Loucy (cell line): ENCODE measurements at regions not wholly inside any gene's neighbourhood (a gene's known extent, or its start where the extent isn't known, plus 50 kb on each side); places are given as distances from the start of the nearest gene placed in this dataset.
"Not testable (repeated sequence)": the region's sequence is repeated elsewhere in the genome, so short reads cannot be mapped to it uniquely, and the experiment has no call there.

ENCODE experiments used
- H2AFZ ChIP-seq: fragments of 200-600 bp; sonication (generic); 2 replicates; pipeline ENCODE4 v1.6.0; 2016; ENCODE audit warnings: antibody characterized with exemption, mild to moderate bottlenecking, low read length, moderate library complexity
- H3F3A ChIP-seq: fragments of 200-600 bp; 2 replicates; pipeline ENCODE4 v1.6.0; 2016; ENCODE audit warnings: antibody characterized with exemption, low read depth, mild to moderate bottlenecking
- H3K27me3 ChIP-seq: fragments of 200-600 bp; sonication (generic); 2 replicates; pipeline ENCODE4 v1.6.1; 2014; ENCODE audit warnings: low read length, mild to moderate bottlenecking; ENCODE audit not compliant: insufficient read depth, poor library complexity, severe bottlenecking
- H3K36me3 ChIP-seq: fragments of 200-600 bp; sonication (generic); 2 replicates; pipeline ENCODE4 v1.6.1; 2016; ENCODE audit warnings: low read length; ENCODE audit not compliant: insufficient read depth
- H3K4me1 ChIP-seq: fragments of 200-600 bp; sonication (generic); 2 replicates; pipeline ENCODE4 v1.5.1; 2014; ENCODE audit warnings: low read length, mild to moderate bottlenecking; ENCODE audit not compliant: insufficient read depth, poor library complexity, severe bottlenecking
- H3K4me2 ChIP-seq: fragments of 200-600 bp; sonication (generic); 2 replicates; pipeline ENCODE4 v1.6.0; 2014; ENCODE audit warnings: antibody characterized with exemption, low read length, low read depth, mild to moderate bottlenecking; ENCODE audit not compliant: poor library complexity, severe bottlenecking
- H3K4me3 ChIP-seq: fragments of 200-600 bp; sonication (generic); 2 replicates; pipeline ENCODE4 v1.5.1; 2014; ENCODE audit warnings: low read length, mild to moderate bottlenecking, mixed read lengths; ENCODE audit not compliant: poor library complexity, severe bottlenecking
- H3K79me2 ChIP-seq: fragments of 200-600 bp; sonication (generic); 2 replicates; pipeline ENCODE4 v1.6.1; 2014; ENCODE audit warnings: low read length; ENCODE audit not compliant: insufficient read depth
- H3K9ac ChIP-seq: fragments of 200-600 bp; sonication (generic); 2 replicates; pipeline ENCODE4 v1.6.0; 2014; ENCODE audit warnings: mild to moderate bottlenecking, low read depth, low read length, moderate library complexity; ENCODE audit not compliant: poor library complexity, severe bottlenecking
- H3K9me2 ChIP-seq: fragments of 200-600 bp; sonication (generic); replicated peaks from 2 replicates; pipeline ENCODE4 v1.6.1; 2016; ENCODE audit warnings: low read depth, low read length, mixed read lengths
- H3K9me3 ChIP-seq: fragments of 200-600 bp; sonication (generic); 2 replicates; pipeline ENCODE4 v1.6.1; 2014; ENCODE audit warnings: mild to moderate bottlenecking, antibody characterized with exemption, low read length, low read depth; ENCODE audit not compliant: insufficient read depth
- H4K20me1 ChIP-seq: fragments of 200-600 bp; sonication (generic); 2 replicates; pipeline ENCODE4 v1.6.0; 2014; ENCODE audit warnings: antibody characterized with exemption, low read length, mild to moderate bottlenecking; ENCODE audit not compliant: insufficient read depth, poor library complexity, severe bottlenecking
- CTCF ChIP-seq: fragments of 200-600 bp; sonication (generic); conservative IDR thresholded peaks from 2 replicates; pipeline ENCODE4 v1.5.1; 2014; ENCODE audit warnings: mild to moderate bottlenecking, antibody characterized with exemption, low read length
- EZH2phosphoT487 ChIP-seq: fragments of 200-600 bp; IDR thresholded peaks from 2 replicates; pipeline ENCODE4 v1.6.1; 2018; ENCODE audit warnings: antibody characterized with exemption, mild to moderate bottlenecking, moderate library complexity, borderline replicate concordance

GRCh38 chr17:36691606-36692005 lies 90.2 kb downstream of the MRM1 start:
- no peak overlapping the region for H2AFZ ChIP-seq
- H3K9me3 ChIP-seq, result no peaks in the 10 kb centered on the region
- H3K36me3 ChIP-seq, result no peaks in the 10 kb centered on the region
- H3K4me3 ChIP-seq, result no peak overlapping the region
- H3K9me2 ChIP-seq, result no peaks in the 10 kb centered on the region
- H3K4me1 ChIP-seq, result no peaks in the 10 kb centered on the region
- H3K4me2 ChIP-seq, result no peak overlapping the region
- H3F3A ChIP-seq, result no peaks in the 10 kb centered on the region
- H4K20me1 ChIP-seq, result no peaks in the 10 kb centered on the region
- H3K27me3 ChIP-seq, result no peaks in the 10 kb centered on the region
- H3K79me2 ChIP-seq, result no peaks in the 10 kb centered on the region
- no peak overlapping the region for H3K9ac ChIP-seq
- TF ChIP-seq EZH2phosphoT487 (no peak), CTCF (no peak)

- TF ChIP-seq EZH2phosphoT487, result no peak
- TF ChIP-seq CTCF, result no peak
- Histone ChIP-seq H3K27me3 (no peaks in the 10 kb centered on the region), H3K9ac (no peak overlapping the region), H3K4me3 (no peak overlapping the region), H2AFZ (no peak overlapping the region), H3F3A (no peaks in the 10 kb centered on the region), H3K79me2 (no peaks in the 10 kb centered on the region), H3K9me3 (no peaks in the 10 kb centered on the region), H3K9me2 (no peaks in the 10 kb centered on the region), H3K4me1 (no peaks in the 10 kb centered on the region), H4K20me1 (no peaks in the 10 kb centered on the region), H3K36me3 (no peaks in the 10 kb centered on the region), H3K4me2 (no peak overlapping the region)
Measured at GRCh38 chr17:36695082-36695481, 93.7 kb downstream of the MRM1 start.

GRCh38 chr17:36695710-36696109 lies 94.3 kb downstream of the MRM1 start:
- H3K4me2 ChIP-seq, H3K9me3 ChIP-seq, H3K4me1 ChIP-seq, H4K20me1 ChIP-seq, H2AFZ ChIP-seq, H3K9me2 ChIP-seq, H3F3A ChIP-seq, H3K27me3 ChIP-seq, H3K9ac ChIP-seq, H3K4me3 ChIP-seq, H3K36me3 ChIP-seq, H3K79me2 ChIP-seq: not testable (repeated sequence)

GRCh38 chr17:36696805-36697204 lies 95.4 kb downstream of the MRM1 start:
- Histone ChIP-seq H2AFZ (no peak overlapping the region), H3K79me2 (no peaks in the 10 kb centered on the region), H3K4me1 (no peaks in the 10 kb centered on the region), H3K27me3 (no peaks in the 10 kb centered on the region), H3K9me2 (no peaks in the 10 kb centered on the region), H3K4me2 (no peak overlapping the region), H4K20me1 (no peaks in the 10 kb centered on the region), H3K9ac (no peak overlapping the region), H3K36me3 (no peaks in the 10 kb centered on the region), H3K9me3 (no peaks in the 10 kb centered on the region), H3K4me3 (no peak overlapping the region), H3F3A (no peaks in the 10 kb centered on the region)
- TF ChIP-seq CTCF, result no peak
- TF ChIP-seq EZH2phosphoT487, result no peak
